ENCODE measurements at regions not wholly inside any gene's neighbourhood (a gene's known extent, or its start where the extent isn't known, plus 50 kb on each side); places are given as distances from the start of the nearest gene placed in this dataset.

DNA sequence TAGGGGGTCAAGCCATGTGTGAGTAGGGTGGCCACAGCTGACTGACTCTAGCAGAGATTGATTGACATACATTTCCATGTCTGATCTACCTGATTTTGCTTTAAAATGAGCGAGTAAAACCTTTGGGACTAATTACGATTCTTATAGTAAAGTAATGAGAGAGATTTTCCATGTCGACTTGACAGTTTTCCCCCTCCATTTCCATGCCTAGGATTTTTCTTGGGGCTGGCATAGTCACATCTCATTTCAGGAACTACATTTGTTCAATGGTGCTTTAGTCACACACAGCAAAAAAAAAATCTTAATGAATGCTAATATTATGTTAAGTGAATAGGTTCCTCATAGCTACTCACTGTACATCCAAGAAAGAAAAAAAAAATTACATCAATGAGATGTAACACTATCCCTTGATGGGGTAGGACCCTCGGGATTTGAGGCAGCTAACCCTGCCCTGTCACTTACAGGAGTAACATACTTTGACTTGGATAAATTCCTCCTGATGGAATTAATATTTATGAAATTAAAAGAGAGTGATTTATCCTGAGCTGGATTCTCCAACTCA lies 690.9 kb downstream of the TDRD15 start:
- H3K9ac ChIP-seq (ENCODE audit: insufficient read depth, low read length) = no peak overlapping the region
- peaks cover 8% of the 10 kb centered on the region for H3K4me1 ChIP-seq (ENCODE audit: control insufficient read depth, extremely low read depth, insufficient read depth, low read length)
- no peaks in the 10 kb centered on the region for H3K27me3 ChIP-seq (ENCODE audit: control insufficient read depth, insufficient read depth, low read length)
- no peak for DNase-seq (ENCODE audit: low read depth in 2 of 2)
- TF ChIP-seq EZH2 (IDR thresholded peaks at IDR 0.05; ENCODE audit: low read length, missing control alignments) = no peak
- TF ChIP-seq, protein P1, sequence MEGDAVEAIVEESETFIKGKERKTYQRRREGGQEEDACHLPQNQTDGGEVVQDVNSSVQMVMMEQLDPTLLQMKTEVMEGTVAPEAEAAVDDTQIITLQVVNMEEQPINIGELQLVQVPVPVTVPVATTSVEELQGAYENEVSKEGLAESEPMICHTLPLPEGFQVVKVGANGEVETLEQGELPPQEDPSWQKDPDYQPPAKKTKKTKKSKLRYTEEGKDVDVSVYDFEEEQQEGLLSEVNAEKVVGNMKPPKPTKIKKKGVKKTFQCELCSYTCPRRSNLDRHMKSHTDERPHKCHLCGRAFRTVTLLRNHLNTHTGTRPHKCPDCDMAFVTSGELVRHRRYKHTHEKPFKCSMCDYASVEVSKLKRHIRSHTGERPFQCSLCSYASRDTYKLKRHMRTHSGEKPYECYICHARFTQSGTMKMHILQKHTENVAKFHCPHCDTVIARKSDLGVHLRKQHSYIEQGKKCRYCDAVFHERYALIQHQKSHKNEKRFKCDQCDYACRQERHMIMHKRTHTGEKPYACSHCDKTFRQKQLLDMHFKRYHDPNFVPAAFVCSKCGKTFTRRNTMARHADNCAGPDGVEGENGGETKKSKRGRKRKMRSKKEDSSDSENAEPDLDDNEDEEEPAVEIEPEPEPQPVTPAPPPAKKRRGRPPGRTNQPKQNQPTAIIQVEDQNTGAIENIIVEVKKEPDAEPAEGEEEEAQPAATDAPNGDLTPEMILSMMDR (conservative IDR thresholded peaks at IDR 0.05 in 1 of 2, IDR thresholded peaks at IDR 0.05 in 1 of 2; ENCODE audit: low read depth in 1 of 2, low read length in 2 of 2) = no peak
- H3K4me2 ChIP-seq (ENCODE audit: extremely low read depth, insufficient read depth, low read length) = no peak overlapping the region
- no peak overlapping the region for H3K27ac ChIP-seq (ENCODE audit: insufficient read depth, low read length)
- no peak overlapping the region for H3K4me3 ChIP-seq (replicated peaks in 1 of 4; ENCODE audit: control extremely low read depth in 1 of 4, insufficient read depth in 1 of 4, low read depth in 3 of 4, low read length in 4 of 4)
- H4K20me1 ChIP-seq (ENCODE audit: control insufficient read depth, extremely low read depth, insufficient read depth, low read length) = no peaks in the 10 kb centered on the region
- no peaks in the 10 kb centered on the region for H3K36me3 ChIP-seq (ENCODE audit: control insufficient read depth, insufficient read depth, low read length)
- no peaks in the 10 kb centered on the region for H3K79me2 ChIP-seq (ENCODE audit: control insufficient read depth, insufficient read depth, low read length)
- H2AFZ ChIP-seq (ENCODE audit: low read length) = no peak overlapping the region
- H3K9me3 ChIP-seq (ENCODE audit: control insufficient read depth, insufficient read depth, low read depth, low read length) = no peaks in the 10 kb centered on the region

GRCh38 chr2:21818212-21818795 lies 694.5 kb downstream of the TDRD15 start:
- Histone ChIP-seq H3K27ac (ENCODE audit: insufficient read depth, low read length) (no peak overlapping the region), H3K4me2 (ENCODE audit: extremely low read depth, insufficient read depth, low read length) (no peak overlapping the region), H3K36me3 (ENCODE audit: control insufficient read depth, insufficient read depth, low read length) (no peaks in the 10 kb centered on the region), H3K27me3 (ENCODE audit: control insufficient read depth, insufficient read depth, low read length) (no peaks in the 10 kb centered on the region), H3K9me3 (ENCODE audit: control insufficient read depth, insufficient read depth, low read depth, low read length) (no peaks in the 10 kb centered on the region), H3K4me3 (replicated peaks in 1 of 4; ENCODE audit: control extremely low read depth in 1 of 4, insufficient read depth in 1 of 4, low read depth in 3 of 4, low read length in 4 of 4) (no peak overlapping the region), H3K4me1 (ENCODE audit: control insufficient read depth, extremely low read depth, insufficient read depth, low read length) (peaks cover 16% of the 10 kb centered on the region), H2AFZ (ENCODE audit: low read length) (no peak overlapping the region), H3K9ac (ENCODE audit: insufficient read depth, low read length) (no peak overlapping the region), H3K79me2 (ENCODE audit: control insufficient read depth, insufficient read depth, low read length) (no peaks in the 10 kb centered on the region), H4K20me1 (ENCODE audit: control insufficient read depth, extremely low read depth, insufficient read depth, low read length) (no peaks in the 10 kb centered on the region)
- no peak for DNase-seq (ENCODE audit: low read depth in 2 of 2)
- TF ChIP-seq EZH2 (IDR thresholded peaks at IDR 0.05; ENCODE audit: low read length, missing control alignments) = no peak
- TF ChIP-seq, protein P1 (conservative IDR thresholded peaks at IDR 0.05 in 1 of 2, IDR thresholded peaks at IDR 0.05 in 1 of 2; ENCODE audit: low read depth in 1 of 2, low read length in 2 of 2) = no peak

DNA sequence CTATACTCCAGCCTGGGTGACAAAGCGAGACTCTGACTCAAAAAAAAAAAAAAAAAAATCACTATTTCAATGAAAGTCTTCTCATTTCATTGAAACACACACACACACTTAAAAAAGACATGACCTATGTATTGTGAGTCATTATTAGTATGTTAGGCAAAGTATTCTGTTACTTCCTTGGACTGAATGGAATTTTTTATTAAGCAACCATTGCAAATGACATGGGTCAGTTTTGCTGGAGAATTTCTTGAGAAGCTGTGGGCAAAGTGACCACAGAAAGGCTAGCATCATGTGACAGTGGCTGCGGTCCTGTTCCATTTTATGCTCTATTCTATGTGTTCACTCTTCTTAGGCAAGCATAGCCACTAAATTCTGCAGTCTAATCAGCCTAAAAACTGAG lies 695.7 kb downstream of the TDRD15 start:
- Histone ChIP-seq H3K27me3 (ENCODE audit: control insufficient read depth, insufficient read depth, low read length) (no peaks in the 10 kb centered on the region), H3K4me1 (ENCODE audit: control insufficient read depth, extremely low read depth, insufficient read depth, low read length) (peaks cover 16% of the 10 kb centered on the region), H4K20me1 (ENCODE audit: control insufficient read depth, extremely low read depth, insufficient read depth, low read length) (no peaks in the 10 kb centered on the region), H3K4me3 (replicated peaks in 1 of 4; ENCODE audit: control extremely low read depth in 1 of 4, insufficient read depth in 1 of 4, low read depth in 3 of 4, low read length in 4 of 4) (no peak overlapping the region), H3K27ac (ENCODE audit: insufficient read depth, low read length) (peak overlapping the region; percentile 37), H3K9ac (ENCODE audit: insufficient read depth, low read length) (no peak overlapping the region), H3K36me3 (ENCODE audit: control insufficient read depth, insufficient read depth, low read length) (no peaks in the 10 kb centered on the region), H3K9me3 (ENCODE audit: control insufficient read depth, insufficient read depth, low read depth, low read length) (no peaks in the 10 kb centered on the region), H3K79me2 (ENCODE audit: control insufficient read depth, insufficient read depth, low read length) (no peaks in the 10 kb centered on the region), H2AFZ (ENCODE audit: low read length) (no peak overlapping the region), H3K4me2 (ENCODE audit: extremely low read depth, insufficient read depth, low read length) (no peak overlapping the region)
- DNase-seq (ENCODE audit: low read depth in 2 of 2) = peak in 1 of 2 donors; percentile 81
- TF ChIP-seq, protein P1 (conservative IDR thresholded peaks at IDR 0.05 in 1 of 2, IDR thresholded peaks at IDR 0.05 in 1 of 2; ENCODE audit: low read depth in 1 of 2, low read length in 2 of 2) = no peak
- no peak for TF ChIP-seq EZH2 (IDR thresholded peaks at IDR 0.05; ENCODE audit: low read length, missing control alignments)
